ENCODE measurements at regions not wholly inside any gene's neighbourhood (a gene's known extent, or its start where the extent isn't known, plus 50 kb on each side); places are given as distances from the start of the nearest gene placed in this dataset.

DNA sequence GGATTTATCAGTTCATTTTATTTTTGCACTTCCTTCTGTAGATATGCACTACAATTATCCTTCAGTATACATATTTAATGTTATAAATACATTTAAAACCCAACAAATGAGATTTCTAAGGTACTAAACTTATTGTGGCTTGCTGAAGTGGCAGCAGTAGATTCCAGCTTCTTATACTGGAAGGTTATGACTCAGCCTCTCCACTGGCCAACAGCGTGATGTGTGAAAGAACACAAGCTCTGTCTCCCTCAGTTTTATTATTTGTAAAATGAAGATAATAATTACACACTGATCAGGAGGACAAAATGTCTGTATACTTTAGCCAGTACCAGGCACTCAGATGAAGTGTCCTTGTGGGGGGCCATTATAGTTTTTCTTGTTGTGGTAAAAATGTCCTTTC, 1147.1 kb downstream of the CNTNAP5 start:
- no peaks in the 10 kb centered on the region for H3K4me1 ChIP-seq (ENCODE audit: control insufficient read depth, insufficient read depth, low read depth, low read length)
- H2BK15ac ChIP-seq (ENCODE audit: low read depth, poor library complexity, severe bottlenecking) = no peak overlapping the region
- no CpG with 5 or more reads among the region's 1 CpG for WGBS
- no peak overlapping the region for H4K8ac ChIP-seq (ENCODE audit: low read length)
- no peaks in the 10 kb centered on the region for H3K36me3 ChIP-seq (ENCODE audit: control insufficient read depth in 1 of 2, insufficient read depth in 2 of 2, low read depth in 1 of 2, low read length in 2 of 2)
- H3K14ac ChIP-seq (ENCODE audit: low read length in 2 of 2) = no peak overlapping the region
- H3K79me1 ChIP-seq (replicated peaks; ENCODE audit: low read length, poor library complexity, severe bottlenecking) = no peaks in the 10 kb centered on the region
- H2BK120ac ChIP-seq (ENCODE audit: low read depth, low read length) = no peak overlapping the region
- no peak overlapping the region for H2AFZ ChIP-seq (ENCODE audit: low read depth, low read length)
- no peak overlapping the region for H4K91ac ChIP-seq (ENCODE audit: low read length)
- no peak overlapping the region for H3K18ac ChIP-seq (ENCODE audit: low read depth in 1 of 2, low read length in 2 of 2)
- no peak overlapping the region for H3K23ac ChIP-seq (ENCODE audit: low read length in 2 of 2)
- H2BK12ac ChIP-seq (ENCODE audit: low read length in 2 of 2) = no peak overlapping the region
- no peaks in the 10 kb centered on the region for H3K27me3 ChIP-seq (ENCODE audit: control insufficient read depth in 1 of 2, insufficient read depth in 1 of 2, low read length in 2 of 2)
- H3K4me3 ChIP-seq (ENCODE audit: insufficient read depth in 1 of 2, low read depth in 1 of 2, low read length in 2 of 2) = no peak overlapping the region
- no peak overlapping the region for H2AK5ac ChIP-seq (ENCODE audit: low read length, severe bottlenecking)
- peaks cover 4% of the 10 kb centered on the region for H3K9me3 ChIP-seq (ENCODE audit: control insufficient read depth, low read length)
- no peak overlapping the region for H3K4ac ChIP-seq (ENCODE audit: low read depth in 1 of 2, low read length in 2 of 2)
- DNase-seq = peak; percentile 8
- no peak overlapping the region for H2BK5ac ChIP-seq (ENCODE audit: low read depth, low read length, poor library complexity, severe bottlenecking)
- H3K27ac ChIP-seq (ENCODE audit: low read length, poor library complexity, severe bottlenecking) = no peak overlapping the region
- H3K4me2 ChIP-seq (ENCODE audit: low read length, poor library complexity, severe bottlenecking) = no peak overlapping the region
- no peak overlapping the region for H3K9ac ChIP-seq (ENCODE audit: low read length)

DNA sequence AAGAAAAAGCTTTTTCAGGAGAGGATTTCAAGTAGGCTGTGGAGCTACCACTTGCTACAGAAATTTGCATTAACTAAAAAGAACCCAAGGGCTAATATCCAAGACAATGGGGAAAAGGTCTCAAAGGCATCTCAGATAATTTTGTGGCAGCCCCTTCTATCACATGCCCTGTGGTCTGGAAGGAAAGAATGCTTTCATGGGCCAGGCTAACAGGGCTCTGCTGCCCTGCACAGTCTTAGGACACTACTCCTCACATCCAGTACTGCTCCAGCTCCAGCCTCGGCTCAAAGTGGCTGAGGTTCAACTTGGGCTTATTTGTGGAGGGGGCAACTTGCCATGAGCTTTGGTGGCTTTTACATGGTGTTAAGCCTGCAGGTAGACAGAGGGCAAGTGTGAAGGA, 1150.3 kb downstream of the CNTNAP5 start:
- Histone ChIP-seq H2AFZ (ENCODE audit: low read depth, low read length) (no peak overlapping the region), H3K14ac (ENCODE audit: low read length in 2 of 2) (no peak overlapping the region), H3K9ac (ENCODE audit: low read length) (no peak overlapping the region), H3K4me3 (ENCODE audit: insufficient read depth in 1 of 2, low read depth in 1 of 2, low read length in 2 of 2) (no peak overlapping the region), H3K27me3 (ENCODE audit: control insufficient read depth in 1 of 2, insufficient read depth in 1 of 2, low read length in 2 of 2) (no peaks in the 10 kb centered on the region), H2BK120ac (ENCODE audit: low read depth, low read length) (no peak overlapping the region), H3K4me2 (ENCODE audit: low read length, poor library complexity, severe bottlenecking) (no peak overlapping the region), H4K91ac (ENCODE audit: low read length) (no peak overlapping the region), H3K18ac (ENCODE audit: low read depth in 1 of 2, low read length in 2 of 2) (no peak overlapping the region), H2AK5ac (ENCODE audit: low read length, severe bottlenecking) (no peak overlapping the region), H2BK5ac (ENCODE audit: low read depth, low read length, poor library complexity, severe bottlenecking) (no peak overlapping the region), H3K9me3 (ENCODE audit: control insufficient read depth, low read length) (peaks cover 4% of the 10 kb centered on the region), H4K8ac (ENCODE audit: low read length) (no peak overlapping the region), H3K4me1 (ENCODE audit: control insufficient read depth, insufficient read depth, low read depth, low read length) (no peaks in the 10 kb centered on the region), H2BK15ac (ENCODE audit: low read depth, poor library complexity, severe bottlenecking) (no peak overlapping the region), H3K36me3 (ENCODE audit: control insufficient read depth in 1 of 2, insufficient read depth in 2 of 2, low read depth in 1 of 2, low read length in 2 of 2) (no peaks in the 10 kb centered on the region), H3K4ac (ENCODE audit: low read depth in 1 of 2, low read length in 2 of 2) (no peak overlapping the region), H3K27ac (ENCODE audit: low read length, poor library complexity, severe bottlenecking) (no peak overlapping the region), H3K79me1 (replicated peaks; ENCODE audit: low read length, poor library complexity, severe bottlenecking) (no peaks in the 10 kb centered on the region), H2BK12ac (ENCODE audit: low read length in 2 of 2) (no peak overlapping the region), H3K23ac (ENCODE audit: low read length in 2 of 2) (no peak overlapping the region)
- no peak for DNase-seq
- 67% methylated on average over 1 of the region's 1 CpG for WGBS

DNA sequence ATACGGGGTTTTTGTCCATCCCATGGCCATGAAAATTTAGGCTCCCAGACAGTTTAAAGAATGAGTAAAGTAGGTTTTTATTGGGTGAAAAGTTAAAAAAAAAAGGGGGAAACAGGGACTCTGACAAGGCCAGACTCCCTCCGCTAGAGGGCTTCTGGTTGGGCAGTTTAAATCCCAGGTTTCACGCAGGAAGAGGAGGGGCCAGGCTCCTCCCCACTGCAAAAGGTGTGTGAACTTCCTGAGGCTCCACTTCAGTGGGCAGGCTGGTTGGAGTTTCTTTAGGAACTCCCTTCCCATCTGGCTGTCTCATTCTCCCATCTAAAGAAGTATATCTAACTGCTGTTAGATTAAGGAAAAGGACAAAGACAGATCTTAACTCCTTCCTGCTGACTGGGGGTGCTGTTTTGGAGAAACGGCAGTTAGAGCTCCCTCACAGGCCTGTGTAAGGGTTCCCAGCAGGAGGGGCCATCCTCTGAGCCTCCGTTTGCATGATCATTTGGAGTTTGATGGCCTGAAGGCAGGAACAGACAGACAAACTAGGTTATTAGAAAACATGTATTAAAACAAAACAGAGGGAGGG, 1160.7 kb downstream of the CNTNAP5 start:
- Histone ChIP-seq H3K23ac (ENCODE audit: low read length in 2 of 2) (no peak overlapping the region), H4K91ac (ENCODE audit: low read length) (no peak overlapping the region), H3K9me3 (ENCODE audit: control insufficient read depth, low read length) (no peaks in the 10 kb centered on the region), H2AFZ (ENCODE audit: low read depth, low read length) (no peak overlapping the region), H3K4ac (ENCODE audit: low read depth in 1 of 2, low read length in 2 of 2) (no peak overlapping the region), H3K4me2 (ENCODE audit: low read length, poor library complexity, severe bottlenecking) (no peak overlapping the region), H3K4me1 (ENCODE audit: control insufficient read depth, insufficient read depth, low read depth, low read length) (no peaks in the 10 kb centered on the region), H3K36me3 (ENCODE audit: control insufficient read depth in 1 of 2, insufficient read depth in 2 of 2, low read depth in 1 of 2, low read length in 2 of 2) (no peaks in the 10 kb centered on the region), H3K79me1 (replicated peaks; ENCODE audit: low read length, poor library complexity, severe bottlenecking) (no peaks in the 10 kb centered on the region), H4K8ac (ENCODE audit: low read length) (no peak overlapping the region), H3K18ac (ENCODE audit: low read depth in 1 of 2, low read length in 2 of 2) (no peak overlapping the region), H2BK12ac (ENCODE audit: low read length in 2 of 2) (no peak overlapping the region), H3K14ac (ENCODE audit: low read length in 2 of 2) (no peak overlapping the region), H2BK15ac (ENCODE audit: low read depth, poor library complexity, severe bottlenecking) (no peak overlapping the region), H3K4me3 (ENCODE audit: insufficient read depth in 1 of 2, low read depth in 1 of 2, low read length in 2 of 2) (no peak overlapping the region), H2BK120ac (ENCODE audit: low read depth, low read length) (no peak overlapping the region), H3K27me3 (ENCODE audit: control insufficient read depth in 1 of 2, insufficient read depth in 1 of 2, low read length in 2 of 2) (no peaks in the 10 kb centered on the region), H3K9ac (ENCODE audit: low read length) (no peak overlapping the region), H2AK5ac (ENCODE audit: low read length, severe bottlenecking) (no peak overlapping the region), H3K27ac (ENCODE audit: low read length, poor library complexity, severe bottlenecking) (no peak overlapping the region), H2BK5ac (ENCODE audit: low read depth, low read length, poor library complexity, severe bottlenecking) (no peak overlapping the region)
- 86% methylated on average over 4 of the region's 5 CpGs for WGBS
- no peak for DNase-seq

DNA sequence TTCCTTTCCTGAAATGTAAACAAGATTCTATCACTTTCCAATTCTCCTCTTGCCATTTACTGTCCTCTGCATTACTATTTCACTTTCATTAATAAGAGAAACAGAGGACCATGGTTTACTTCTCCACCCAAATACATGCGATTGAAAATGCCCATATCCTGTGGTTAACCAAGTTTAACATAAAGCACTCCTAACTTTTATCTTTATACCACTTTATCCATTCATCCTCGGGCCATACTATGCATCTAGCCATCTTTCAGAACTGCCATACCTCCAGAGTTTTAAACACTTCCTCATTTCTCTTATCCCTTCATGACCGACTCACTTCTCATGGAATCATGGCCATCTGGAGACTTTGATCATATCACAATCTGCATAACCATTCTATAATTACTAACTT, 1182.3 kb downstream of the CNTNAP5 start:
- WGBS = 82% methylated on average over 3 of the region's 3 CpGs

More for the DNA sequence above, 1182.3 kb downstream of the CNTNAP5 start:
- H3K14ac ChIP-seq (ENCODE audit: low read length in 2 of 2) = no peak overlapping the region
- no peak for DNase-seq
- no peak overlapping the region for H3K27ac ChIP-seq (ENCODE audit: low read length, poor library complexity, severe bottlenecking)
- H2AFZ ChIP-seq (ENCODE audit: low read depth, low read length) = no peak overlapping the region
- no peak overlapping the region for H2AK5ac ChIP-seq (ENCODE audit: low read length, severe bottlenecking)
- no peak overlapping the region for H2BK12ac ChIP-seq (ENCODE audit: low read length in 2 of 2)
- H2BK15ac ChIP-seq (ENCODE audit: low read depth, poor library complexity, severe bottlenecking) = no peak overlapping the region
- no peaks in the 10 kb centered on the region for H3K79me1 ChIP-seq (replicated peaks; ENCODE audit: low read length, poor library complexity, severe bottlenecking)
- no peak overlapping the region for H4K8ac ChIP-seq (ENCODE audit: low read length)
- no peak overlapping the region for H3K4ac ChIP-seq (ENCODE audit: low read depth in 1 of 2, low read length in 2 of 2)
- no peaks in the 10 kb centered on the region for H3K4me1 ChIP-seq (ENCODE audit: control insufficient read depth, insufficient read depth, low read depth, low read length)
- H3K18ac ChIP-seq (ENCODE audit: low read depth in 1 of 2, low read length in 2 of 2) = no peak overlapping the region
- no peak overlapping the region for H3K4me2 ChIP-seq (ENCODE audit: low read length, poor library complexity, severe bottlenecking)
- H2BK5ac ChIP-seq (ENCODE audit: low read depth, low read length, poor library complexity, severe bottlenecking) = no peak overlapping the region
- H3K4me3 ChIP-seq (ENCODE audit: insufficient read depth in 1 of 2, low read depth in 1 of 2, low read length in 2 of 2) = no peak overlapping the region
- H4K91ac ChIP-seq (ENCODE audit: low read length) = no peak overlapping the region
- no peak overlapping the region for H2BK120ac ChIP-seq (ENCODE audit: low read depth, low read length)
- peaks cover 5% of the 10 kb centered on the region for H3K9me3 ChIP-seq (ENCODE audit: control insufficient read depth, low read length)
- no peaks in the 10 kb centered on the region for H3K36me3 ChIP-seq (ENCODE audit: control insufficient read depth in 1 of 2, insufficient read depth in 2 of 2, low read depth in 1 of 2, low read length in 2 of 2)
- no peak overlapping the region for H3K23ac ChIP-seq (ENCODE audit: low read length in 2 of 2)
- no peak overlapping the region for H3K9ac ChIP-seq (ENCODE audit: low read length)
- no peaks in the 10 kb centered on the region for H3K27me3 ChIP-seq (ENCODE audit: control insufficient read depth in 1 of 2, insufficient read depth in 1 of 2, low read length in 2 of 2)
